HG02588 (cell line): ENCODE measurements at regions not wholly inside any gene's neighbourhood (a gene's known extent, or its start where the extent isn't known, plus 50 kb on each side); places are given as distances from the start of the nearest gene placed in this dataset.
"Not testable (repeated sequence)": the region's sequence is repeated elsewhere in the genome, so short reads cannot be mapped to it uniquely, and the experiment has no call there.

ENCODE experiments used
- ATAC-seq: cut with Tn5 transposase; IDR thresholded peaks from one replicate; pipeline ENCODE4 v1.9.1; 2021; ENCODE audit warnings: mild to moderate bottlenecking, moderate library complexity; ENCODE audit not compliant: unreplicated experiment

DNA sequence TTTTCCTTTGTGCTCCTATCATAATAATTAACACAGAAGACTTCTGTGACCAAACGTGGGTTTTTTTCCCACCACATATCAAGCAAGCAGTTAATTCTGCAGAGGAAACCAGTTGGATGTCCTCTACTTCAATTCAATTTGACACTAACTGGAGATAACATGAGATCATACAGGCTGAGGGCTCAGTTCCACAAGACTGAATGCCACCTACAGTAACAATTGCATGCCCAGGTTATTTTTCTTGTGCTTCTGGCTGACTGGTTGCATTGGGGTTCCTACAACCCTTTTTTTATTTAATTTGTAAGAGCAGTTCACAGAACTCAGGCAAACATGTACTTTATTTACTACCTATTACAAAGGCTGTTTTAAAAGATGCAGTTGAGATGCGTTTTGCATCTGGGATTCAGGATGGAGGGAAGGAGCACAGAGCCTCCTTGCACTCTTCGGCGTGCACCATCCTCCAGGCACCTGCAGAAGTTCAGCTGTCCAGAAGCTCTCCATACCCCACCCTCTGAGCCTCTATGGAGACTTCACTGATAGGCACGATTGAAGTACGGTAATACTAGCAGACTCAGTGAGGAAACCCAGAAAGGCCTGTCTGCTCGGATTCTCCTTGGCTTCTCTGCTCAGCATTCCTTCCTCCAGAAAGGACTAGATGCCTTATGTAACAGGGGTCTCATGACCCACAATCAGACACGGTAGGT, 425.2 kb upstream of the CDH9 start:
- no peak for ATAC-seq

DNA sequence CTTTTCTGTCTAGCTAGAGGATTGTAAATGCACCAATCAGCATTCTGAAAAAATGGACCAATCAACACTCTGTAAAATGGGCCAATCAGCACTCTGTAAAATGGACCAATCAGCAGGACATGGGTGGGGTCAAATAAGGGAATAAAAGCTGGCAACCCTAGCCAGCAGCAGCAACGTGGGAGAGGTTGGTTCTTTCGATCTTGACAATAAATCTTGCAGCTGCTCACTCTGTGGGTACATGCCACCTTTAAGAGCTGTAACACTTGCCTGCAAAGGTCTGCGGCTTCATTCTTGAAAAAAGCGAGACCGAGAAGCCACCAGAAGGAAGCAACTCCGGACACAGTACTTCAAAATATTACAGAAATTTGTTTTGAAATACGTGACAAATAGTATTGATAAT, 424.6 kb upstream of the CDH9 start:
- no peak for ATAC-seq

- ATAC-seq: no peak
These were observed 419.9 kb upstream of the CDH9 start for GRCh38 chr5:27458287-27458686.

- ATAC-seq: no peak
These were observed 413.0 kb upstream of the CDH9 start for GRCh38 chr5:27451377-27451776.

- ATAC-seq: no peak
These were observed 412.2 kb upstream of the CDH9 start for GRCh38 chr5:27450607-27451006.

DNA sequence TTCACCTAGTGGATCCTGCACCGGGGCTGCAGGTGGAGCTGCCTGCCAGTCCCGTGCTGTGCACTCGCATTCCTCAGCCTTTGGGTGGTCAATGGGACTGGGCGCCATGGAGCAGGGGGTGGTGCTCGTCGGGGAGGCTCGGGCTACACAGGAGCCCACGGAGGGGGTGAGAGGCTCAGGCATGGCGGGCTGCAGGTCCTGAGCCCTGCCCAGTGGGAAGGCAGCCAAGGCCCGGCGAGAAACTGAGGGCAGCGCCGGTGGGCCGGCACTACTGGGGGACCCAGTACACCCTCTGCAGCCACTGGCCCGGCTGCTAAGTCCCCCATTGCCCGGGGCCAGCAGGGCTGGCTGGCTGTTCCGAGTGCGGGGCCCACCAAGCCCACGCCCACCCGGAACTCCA, 401.0 kb upstream of the CDH9 start:
- ATAC-seq: not testable (repeated sequence)

GRCh38 chr5:27437594-27438200, 399.3 kb upstream of the CDH9 start:
- no peak for ATAC-seq

GRCh38 chr5:27434335-27434734, 395.9 kb upstream of the CDH9 start:
- ATAC-seq: no peak

DNA sequence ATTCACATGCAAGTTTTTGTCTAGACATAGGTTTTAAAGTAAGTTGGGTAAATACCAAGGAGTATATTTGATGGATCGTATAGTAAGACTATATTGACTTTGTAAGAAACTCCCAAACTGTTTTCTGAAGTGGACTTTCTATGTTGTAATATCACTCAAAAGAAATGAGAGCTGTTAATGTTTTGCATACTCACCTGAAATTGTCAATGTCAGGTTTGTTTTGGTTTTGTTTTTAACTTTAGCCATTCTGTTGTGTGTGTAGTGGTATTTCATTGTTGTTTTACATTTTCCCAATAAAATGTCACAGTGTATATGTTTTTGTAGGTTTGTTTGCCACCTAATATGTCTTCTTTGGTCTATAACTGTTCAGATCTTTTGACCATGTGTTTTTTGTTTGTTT, 375.7 kb upstream of the CDH9 start:
- ATAC-seq: no peak

DNA sequence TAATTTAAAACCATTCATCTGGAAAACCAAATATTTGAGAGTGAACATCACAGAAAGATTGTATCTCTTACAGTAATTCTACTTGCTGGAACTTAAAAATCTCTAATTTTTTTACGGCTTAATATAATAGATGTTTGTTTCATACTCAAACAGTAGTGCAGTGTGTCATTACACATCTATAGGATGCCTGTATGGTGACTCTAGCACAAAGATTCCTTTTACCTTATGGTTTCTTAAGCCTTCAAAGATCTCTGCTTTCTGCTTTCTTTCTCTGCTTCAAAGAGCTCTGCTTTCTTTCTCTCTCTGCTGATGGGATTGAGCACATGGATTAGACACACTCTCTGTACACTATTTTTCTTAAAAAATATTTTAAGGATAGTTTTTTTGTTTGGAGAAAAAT, 374.0 kb upstream of the CDH9 start:
- ATAC-seq: no peak

DNA sequence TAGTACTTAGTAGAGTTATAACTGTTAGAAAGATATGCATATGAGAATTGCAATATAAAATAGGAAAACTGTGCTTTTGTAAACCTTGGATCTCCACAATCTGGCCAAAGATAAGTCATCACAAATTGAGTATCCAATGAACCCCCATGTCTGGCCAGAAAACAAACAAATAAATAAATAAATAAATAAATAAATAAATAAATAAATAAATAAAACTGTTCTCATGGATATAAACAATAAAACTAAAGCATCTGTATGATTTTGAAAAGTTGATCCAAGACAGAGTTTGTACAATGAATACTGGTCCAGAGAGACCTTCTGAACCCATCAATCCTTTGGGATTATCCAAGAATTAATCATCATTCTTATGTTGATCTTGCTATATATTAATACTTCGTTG, 367.6 kb upstream of the CDH9 start:
- no peak for ATAC-seq

- ATAC-seq: no peak
These were observed 365.0 kb upstream of the CDH9 start for GRCh38 chr5:27403243-27403882.

DNA sequence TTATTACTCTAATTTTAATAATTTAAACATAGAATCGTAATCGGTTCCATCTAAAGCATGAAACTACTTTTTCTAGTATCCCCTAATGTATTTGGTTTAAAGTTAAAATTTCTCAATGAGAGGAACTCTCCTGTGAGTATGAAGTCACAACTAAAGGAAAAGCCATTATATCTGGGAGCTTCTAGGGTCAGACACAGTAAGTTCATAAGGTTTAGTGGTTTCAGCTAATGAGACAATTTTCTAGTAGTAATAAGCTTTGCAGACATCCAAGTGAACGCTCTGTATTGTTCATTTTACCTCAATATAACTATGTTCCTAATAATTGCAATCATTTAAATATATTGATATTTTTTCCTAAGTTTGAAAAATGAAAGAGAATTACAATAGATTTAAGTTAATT, 364.4 kb upstream of the CDH9 start:
- ATAC-seq: no peak

DNA sequence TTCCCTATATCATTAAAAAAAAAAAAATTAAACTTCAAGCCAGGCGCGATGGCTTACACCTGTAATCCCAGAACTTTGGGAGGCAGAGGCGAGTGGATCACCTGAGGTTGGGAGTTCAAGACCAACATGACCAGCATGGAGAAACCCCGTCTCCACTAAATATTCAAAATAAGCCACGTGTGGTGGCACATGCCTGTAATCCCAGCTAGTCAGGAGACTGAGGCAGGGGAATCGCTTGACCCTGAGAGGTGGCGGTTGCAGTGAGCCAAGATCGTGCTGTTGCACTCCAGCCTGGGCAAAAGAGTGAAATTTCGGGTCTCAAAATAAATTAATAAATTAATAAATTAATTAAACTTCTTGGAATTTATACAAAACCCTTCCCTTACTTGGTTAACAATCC, 358.6 kb upstream of the CDH9 start:
- no peak for ATAC-seq

- ATAC-seq: no peak
These were observed 354.3 kb upstream of the CDH9 start for GRCh38 chr5:27392716-27393115.

DNA sequence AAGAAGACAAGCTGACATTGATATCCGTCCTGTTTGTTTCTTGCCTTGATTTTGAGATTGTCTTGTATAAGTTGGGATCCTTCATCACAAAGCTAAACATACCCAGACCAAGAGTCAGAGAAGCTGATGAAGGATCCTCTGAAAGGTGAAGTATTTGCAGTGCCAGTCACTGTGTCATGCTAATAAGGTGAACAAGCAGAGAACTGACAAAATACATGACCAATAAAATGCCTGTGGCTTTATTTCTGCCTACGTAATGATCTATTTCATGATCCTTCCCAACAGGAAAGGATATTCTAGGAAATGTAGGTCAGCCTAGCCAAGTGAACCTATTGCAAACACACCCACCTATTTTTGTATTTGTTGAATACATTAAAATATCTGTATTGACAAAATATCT, 351.3 kb upstream of the CDH9 start:
- no peak for ATAC-seq

DNA sequence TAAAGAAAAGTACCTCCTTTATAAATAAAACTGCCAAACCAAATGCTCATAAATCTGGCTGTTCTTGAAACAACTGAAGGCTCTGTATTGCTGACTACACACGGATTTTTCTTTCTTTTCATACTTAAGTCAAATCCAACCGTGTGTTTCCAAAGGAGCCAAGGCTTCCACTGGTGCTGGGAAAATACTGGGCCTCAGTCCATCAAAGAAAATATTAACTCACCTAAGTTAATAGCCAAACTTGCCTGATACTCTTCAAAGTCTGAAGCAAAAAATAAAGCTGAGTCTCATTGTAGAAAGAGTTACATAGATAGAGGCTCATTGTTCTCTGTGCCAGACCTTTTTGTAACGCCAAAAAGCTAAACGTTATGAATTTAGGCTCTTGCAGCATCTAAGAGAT, 350.4 kb upstream of the CDH9 start:
- ATAC-seq: no peak

- ATAC-seq: no peak
These were observed 349.2 kb upstream of the CDH9 start for GRCh38 chr5:27387535-27388073.

- ATAC-seq: no peak
These were observed 343.3 kb upstream of the CDH9 start for GRCh38 chr5:27381686-27382085.

GRCh38 chr5:27377626-27378025, 339.2 kb upstream of the CDH9 start:
- ATAC-seq: no peak

DNA sequence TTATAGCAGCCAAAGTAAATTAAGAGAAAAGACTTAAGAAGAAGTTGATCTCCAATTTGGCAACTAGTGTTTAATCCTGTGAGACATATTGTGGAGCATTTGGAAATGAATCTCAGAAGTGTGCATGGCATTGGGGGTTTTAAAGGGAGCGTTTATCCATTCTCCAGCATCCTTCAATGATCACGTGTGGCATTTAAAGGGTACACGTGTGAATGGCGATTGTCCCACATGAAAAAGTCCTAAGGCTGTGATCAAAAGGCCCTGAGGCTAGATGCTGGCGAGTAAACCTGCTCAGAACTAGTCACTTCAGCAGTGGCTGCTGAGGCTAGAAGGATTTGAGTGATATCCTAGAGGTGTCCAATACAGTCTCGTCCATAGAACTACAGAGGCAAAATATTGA, 315.6 kb upstream of the CDH9 start:
- ATAC-seq: no peak

DNA sequence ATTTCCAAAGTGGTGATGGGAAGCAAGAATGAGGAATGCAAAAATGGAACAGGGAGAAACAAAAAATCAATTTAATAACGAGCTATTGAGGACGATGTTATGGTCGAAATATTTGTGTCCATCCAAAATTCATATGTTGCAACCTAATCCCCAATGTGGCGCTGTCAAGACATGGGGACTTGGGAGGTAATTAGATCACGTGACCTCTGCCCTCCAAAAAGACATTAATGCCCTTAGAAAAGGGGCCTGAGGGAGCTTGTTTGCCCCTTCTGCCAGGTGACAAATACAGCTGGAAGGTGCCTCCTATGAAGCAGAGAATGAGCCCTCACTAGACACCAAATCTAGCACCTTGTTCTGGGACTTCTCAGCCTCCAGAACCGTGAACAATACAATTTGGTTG, 315.2 kb upstream of the CDH9 start:
- ATAC-seq: no peak
